SU-DHL-6 (cell line): ENCODE measurements at regions not wholly inside any gene's neighbourhood (a gene's known extent, or its start where the extent isn't known, plus 50 kb on each side); places are given as distances from the start of the nearest gene placed in this dataset.

Experiments
- H2AFZ ChIP-seq: fragments of 200-600 bp; sonication (generic); 2 replicates; pipeline ENCODE4 v1.6.1; 2014; ENCODE audit warnings: low read depth, mild to moderate bottlenecking, moderate library complexity, mixed read lengths, antibody characterized with exemption, low read length; ENCODE audit not compliant: severe bottlenecking
- H3F3A ChIP-seq: fragments of 200-600 bp; shearing (Covaris generic); 2 replicates; pipeline ENCODE4 v1.6.0; 2016; ENCODE audit warnings: antibody characterized with exemption, mild to moderate bottlenecking; ENCODE audit not compliant: insufficient read depth
- H3K27ac ChIP-seq: fragments of 200-600 bp; sonication (generic); 2 replicates; pipeline ENCODE4 v1.5.1; 2016; ENCODE audit warnings: low read depth, mild to moderate bottlenecking, low read length, moderate library complexity, mixed read lengths
- H3K27me3 ChIP-seq: fragments of 200-600 bp; sonication (generic), shearing (Covaris generic); 2 replicates; pipeline ENCODE4 v1.6.0; 2014; ENCODE audit warnings: mild to moderate bottlenecking, low read length
- H3K36me3 ChIP-seq: fragments of 200-600 bp; sonication (generic); 2 replicates; pipeline ENCODE4 v1.6.1; 2014; ENCODE audit warnings: mild to moderate bottlenecking, low read length, mixed read lengths
- H3K4me2 ChIP-seq: fragments of 300-600, 200-600 bp; shearing (Covaris generic), sonication (generic); 2 replicates; pipeline ENCODE4 v1.6.0; 2014; ENCODE audit warnings: low read length, low read depth, mild to moderate bottlenecking; ENCODE audit not compliant: poor library complexity, severe bottlenecking
- H3K4me3 ChIP-seq: fragments of 200-600 bp; sonication (generic); 2 replicates; pipeline ENCODE4 v1.5.1; 2014; ENCODE audit warnings: antibody characterized with exemption, low read length, mild to moderate bottlenecking, mixed read lengths; ENCODE audit not compliant: insufficient read depth, poor library complexity, severe bottlenecking
- H3K79me2 ChIP-seq: fragments of 200-600 bp; sonication (generic); 2 replicates; pipeline ENCODE4 v1.6.1; 2014; ENCODE audit warnings: mild to moderate bottlenecking, low read length, moderate library complexity; ENCODE audit not compliant: insufficient read depth
- H3K9ac ChIP-seq: fragments of 200-600 bp; sonication (generic); 2 replicates; pipeline ENCODE4 v1.7.0; 2014; ENCODE audit warnings: mild to moderate bottlenecking, low read length
- H3K9me2 ChIP-seq: fragments of 200-600 bp; sonication (generic); replicated peaks from 2 replicates; pipeline ENCODE4 v1.6.1; 2014; ENCODE audit warnings: low read length; ENCODE audit not compliant: insufficient read depth
- H3K9me3 ChIP-seq: fragments of 200-600 bp; sonication (generic); 2 replicates; pipeline ENCODE4 v1.6.1; 2014; ENCODE audit warnings: low read length, mixed read lengths; ENCODE audit not compliant: insufficient read depth
- H4K20me1 ChIP-seq: fragments of 200-600 bp; sonication (generic); 2 replicates; pipeline ENCODE4 v1.6.1; 2014; ENCODE audit warnings: low read depth, mild to moderate bottlenecking, antibody characterized with exemption, low read length, moderate library complexity, mixed read lengths
- CTCF ChIP-seq: fragments of 200-600 bp; sonication (generic); IDR thresholded peaks from one replicate; pipeline ENCODE4 v1.5.1; 2017; ENCODE audit warnings: antibody characterized with exemption, mild to moderate bottlenecking, low read length, moderate library complexity; ENCODE audit not compliant: insufficient read depth, poor library complexity, severe bottlenecking
- EZH2phosphoT487 ChIP-seq: fragments of 200-600 bp; sonication (generic), shearing (Covaris generic); conservative IDR thresholded peaks from 2 replicates; pipeline ENCODE4 v1.6.1; 2018; ENCODE audit warnings: mild to moderate bottlenecking, antibody characterized with exemption, low read length, moderate library complexity, mixed read lengths

- TF ChIP-seq CTCF = no peak
- no peak for TF ChIP-seq EZH2phosphoT487
- H3K27ac ChIP-seq = no peak overlapping the region
- H4K20me1 ChIP-seq = no peaks in the 10 kb centered on the region
- no peaks in the 10 kb centered on the region for H3K27me3 ChIP-seq
- H3K9ac ChIP-seq = no peak overlapping the region
- H2AFZ ChIP-seq = no peak overlapping the region
- H3K4me3 ChIP-seq = no peak overlapping the region
- H3K9me3 ChIP-seq = no peaks in the 10 kb centered on the region
- no peaks in the 10 kb centered on the region for H3K9me2 ChIP-seq
- H3K79me2 ChIP-seq = no peaks in the 10 kb centered on the region
- no peaks in the 10 kb centered on the region for H3F3A ChIP-seq
- H3K36me3 ChIP-seq = no peaks in the 10 kb centered on the region
- H3K4me2 ChIP-seq = no peak overlapping the region
Measured at GRCh38 chr17:68776451-68776850, 175.3 kb upstream of the FAM20A start.

- no peaks in the 10 kb centered on the region for H3F3A ChIP-seq
- H3K27me3 ChIP-seq = no peaks in the 10 kb centered on the region
- H3K4me3 ChIP-seq = no peak overlapping the region
- H3K9ac ChIP-seq = no peak overlapping the region
- no peaks in the 10 kb centered on the region for H3K36me3 ChIP-seq
- no peaks in the 10 kb centered on the region for H3K79me2 ChIP-seq
- no peak overlapping the region for H3K27ac ChIP-seq
- no peaks in the 10 kb centered on the region for H3K9me2 ChIP-seq
- no peaks in the 10 kb centered on the region for H4K20me1 ChIP-seq
- no peak for TF ChIP-seq CTCF
- no peak for TF ChIP-seq EZH2phosphoT487
- no peaks in the 10 kb centered on the region for H3K9me3 ChIP-seq
- no peak overlapping the region for H2AFZ ChIP-seq
- no peak overlapping the region for H3K4me2 ChIP-seq
Measured at GRCh38 chr17:68775969-68776368, 174.8 kb upstream of the FAM20A start.

- Histone ChIP-seq H3K9me3 (no peaks in the 10 kb centered on the region), H3K4me2 (no peak overlapping the region), H3K9me2 (no peaks in the 10 kb centered on the region), H3K9ac (no peak overlapping the region), H3K4me3 (no peak overlapping the region), H3K27me3 (no peaks in the 10 kb centered on the region), H4K20me1 (no peaks in the 10 kb centered on the region), H3K27ac (no peak overlapping the region), H3F3A (no peaks in the 10 kb centered on the region), H3K36me3 (no peaks in the 10 kb centered on the region), H2AFZ (no peak overlapping the region), H3K79me2 (no peaks in the 10 kb centered on the region)
- TF ChIP-seq EZH2phosphoT487 = no peak
- no peak for TF ChIP-seq CTCF
Measured at GRCh38 chr17:68775318-68775717, 174.2 kb upstream of the FAM20A start.
